Breast epithelium (tissue), 4 donors: ENCODE measurements at regions not wholly inside any gene's neighbourhood (a gene's known extent, or its start where the extent isn't known, plus 50 kb on each side); places are given as distances from the start of the nearest gene placed in this dataset.

Experiments used
- DNase-seq, 2 donors: peaks; one replicate each; pipeline ENCODE4 v3.0.0-alpha.2; 2019; ENCODE audit warnings: low spot score in 2 of 2
- H3K27ac ChIP-seq, 2 donors: fragments of 200-600 bp; sonication (generic) in 1 of 2; one replicate each; pipeline ENCODE4 v1.5.1; 2016 to 2019; ENCODE audit warnings: mild to moderate bottlenecking in 1 of 2
- H3K27me3 ChIP-seq, 2 donors: fragments of 200-600 bp; sonication (generic) in 1 of 2; one replicate each; pipeline versions ENCODE4 v1.5.1 to v1.6.0; 2017 to 2019; ENCODE audit warnings: control low read depth in 1 of 2, mild to moderate bottlenecking in 1 of 2
- H3K36me3 ChIP-seq: fragments of 200-600 bp; one replicate; pipeline ENCODE4 v1.5.1; 2019
- H3K4me1 ChIP-seq, 2 donors: fragments of 200-600 bp; sonication (generic); one replicate each; pipeline ENCODE4 v1.5.1; 2016 to 2019; ENCODE audit warnings: control low read depth in 1 of 2
- H3K4me3 ChIP-seq, 3 donors: fragments of 200-600 bp; sonication (generic); 1 replicate in 2 of 3; 2 replicates in 1 of 3; pipeline ENCODE4 v1.5.1; 2016 to 2019; ENCODE audit warnings: mild to moderate bottlenecking in 3 of 3, moderate library complexity in 2 of 3
- H3K9me3 ChIP-seq, 2 donors: fragments of 200-600 bp; sonication (generic) in 1 of 2; one replicate each; pipeline ENCODE4 v1.5.1; 2016 to 2019; ENCODE audit warnings: control low read depth in 1 of 2
- POLR2A ChIP-seq: fragments of 450-650 bp; IDR thresholded peaks from one replicate; pipeline ENCODE4 v1.6.1; 2016; ENCODE audit warnings: antibody characterized with exemption, mild to moderate bottlenecking, moderate library complexity
- POLR2AphosphoS5 ChIP-seq, 3 donors: sonication (generic); formaldehyde crosslinking; IDR thresholded peaks; one replicate each; pipeline ENCODE4 v1.6.1; 2017; ENCODE audit warnings: antibody characterized with exemption in 3 of 3
- intact Hi-C: fragments of 100-400 bp; cut with DNase I; formaldehyde crosslinking; loops from one replicate; pipeline ENCODE4 v1.15.1; 2023; ENCODE audit warnings: low total_unique reads
- TF ChIP-seq, protein P1 (sequence below), 3 donors: fragments of 450-650 bp; IDR thresholded peaks; one replicate each; pipeline ENCODE4 v1.5.1; 2016 to 2017; ENCODE audit warnings: antibody characterized with exemption in 3 of 3, mild to moderate bottlenecking in 3 of 3, moderate library complexity in 3 of 3

DNA sequence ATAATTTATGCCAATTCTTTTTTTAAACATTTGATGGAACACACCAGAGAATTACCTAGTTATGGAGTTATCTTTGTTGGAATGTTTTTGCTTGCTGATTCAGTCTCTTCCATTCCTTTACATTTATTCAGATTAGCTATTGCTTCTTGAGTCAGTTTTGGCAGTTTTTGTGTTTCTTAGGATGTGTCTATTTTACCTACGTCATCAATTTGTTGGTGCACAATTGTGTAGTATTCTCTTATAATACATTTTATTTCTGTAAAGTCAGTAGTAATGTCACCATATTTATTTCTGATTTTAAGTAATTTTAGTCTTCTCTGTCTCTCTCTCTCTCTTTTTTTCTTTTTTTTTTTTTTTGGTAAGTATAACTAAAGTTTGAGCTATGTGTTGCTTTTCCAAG lies 929.5 kb upstream of the RAG2 start:
- DNase-seq = no peak
- intact Hi-C loops = no loop called here
- Histone ChIP-seq H3K36me3 (no peaks in the 10 kb centered on the region), H3K4me1 (no peaks in the 10 kb centered on the region), H3K9me3 (peaks cover 8 to 9% of the 10 kb centered on the region in 2 donors), H3K4me3 (no peak overlapping the region), H3K27me3 (no peaks in the 10 kb centered on the region), H3K27ac (no peak overlapping the region)
- TF ChIP-seq POLR2AphosphoS5 (IDR thresholded peaks at IDR 0.05) (no peak), POLR2A (no peak)
- TF ChIP-seq, protein P1, sequence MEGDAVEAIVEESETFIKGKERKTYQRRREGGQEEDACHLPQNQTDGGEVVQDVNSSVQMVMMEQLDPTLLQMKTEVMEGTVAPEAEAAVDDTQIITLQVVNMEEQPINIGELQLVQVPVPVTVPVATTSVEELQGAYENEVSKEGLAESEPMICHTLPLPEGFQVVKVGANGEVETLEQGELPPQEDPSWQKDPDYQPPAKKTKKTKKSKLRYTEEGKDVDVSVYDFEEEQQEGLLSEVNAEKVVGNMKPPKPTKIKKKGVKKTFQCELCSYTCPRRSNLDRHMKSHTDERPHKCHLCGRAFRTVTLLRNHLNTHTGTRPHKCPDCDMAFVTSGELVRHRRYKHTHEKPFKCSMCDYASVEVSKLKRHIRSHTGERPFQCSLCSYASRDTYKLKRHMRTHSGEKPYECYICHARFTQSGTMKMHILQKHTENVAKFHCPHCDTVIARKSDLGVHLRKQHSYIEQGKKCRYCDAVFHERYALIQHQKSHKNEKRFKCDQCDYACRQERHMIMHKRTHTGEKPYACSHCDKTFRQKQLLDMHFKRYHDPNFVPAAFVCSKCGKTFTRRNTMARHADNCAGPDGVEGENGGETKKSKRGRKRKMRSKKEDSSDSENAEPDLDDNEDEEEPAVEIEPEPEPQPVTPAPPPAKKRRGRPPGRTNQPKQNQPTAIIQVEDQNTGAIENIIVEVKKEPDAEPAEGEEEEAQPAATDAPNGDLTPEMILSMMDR (IDR thresholded peaks at IDR 0.05) = no peak

DNA sequence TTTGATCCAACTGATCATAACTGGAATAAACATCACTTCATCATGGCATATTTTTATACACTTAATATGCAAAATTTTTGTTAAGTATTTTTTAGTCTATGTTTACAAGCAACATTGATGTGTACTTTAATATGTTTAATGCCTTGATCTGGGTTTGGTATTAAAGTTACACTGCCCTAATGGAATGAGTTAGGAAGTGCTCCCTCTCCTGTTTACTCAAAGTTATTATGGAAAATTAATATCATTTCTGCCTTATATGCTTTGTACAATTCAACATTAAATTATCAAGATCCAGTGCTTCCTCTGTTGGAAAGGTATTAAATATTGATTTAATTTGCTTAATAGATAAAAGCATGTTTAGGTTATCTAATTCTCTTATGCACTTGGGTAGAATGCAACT lies 927.3 kb upstream of the RAG2 start:
- Histone ChIP-seq H3K36me3 (no peaks in the 10 kb centered on the region), H3K9me3 (peaks cover 8 to 9% of the 10 kb centered on the region in 2 donors), H3K27me3 (no peaks in the 10 kb centered on the region), H3K4me1 (no peaks in the 10 kb centered on the region), H3K27ac (no peak overlapping the region), H3K4me3 (no peak overlapping the region)
- intact Hi-C loops = no loop called here
- DNase-seq = no peak
- TF ChIP-seq POLR2A (no peak), POLR2AphosphoS5 (IDR thresholded peaks at IDR 0.05) (no peak)
- TF ChIP-seq, protein P1 (IDR thresholded peaks at IDR 0.05) = no peak

- TF ChIP-seq POLR2A (no peak), POLR2AphosphoS5 (IDR thresholded peaks at IDR 0.05) (no peak)
- TF ChIP-seq, protein P1 (IDR thresholded peaks at IDR 0.05) = no peak
- Histone ChIP-seq H3K9me3 (no peaks in the 10 kb centered on the region), H3K27me3 (no peaks in the 10 kb centered on the region), H3K4me1 (no peaks in the 10 kb centered on the region), H3K27ac (no peak overlapping the region), H3K36me3 (no peaks in the 10 kb centered on the region), H3K4me3 (no peak overlapping the region)
- no peak for DNase-seq
- intact Hi-C loops = loop anchor here (10.0 kb wide), 1 partner anchor 1305 kb away; no protein-coding TSS in a partner anchor
Measured at GRCh38 chr11:37519781-37520180, 921.7 kb upstream of the RAG2 start.

- Histone ChIP-seq H3K9me3 (no peaks in the 10 kb centered on the region), H3K36me3 (no peaks in the 10 kb centered on the region), H3K4me3 (no peak overlapping the region), H3K27ac (no peak overlapping the region), H3K27me3 (no peaks in the 10 kb centered on the region), H3K4me1 (no peaks in the 10 kb centered on the region)
- no peak for DNase-seq
- intact Hi-C loops = loop anchor here (10.0 kb wide), 1 partner anchor 1313 kb away; no protein-coding TSS in a partner anchor
- TF ChIP-seq POLR2A (no peak), POLR2AphosphoS5 (IDR thresholded peaks at IDR 0.05) (no peak)
- TF ChIP-seq, protein P1 (IDR thresholded peaks at IDR 0.05) = no peak
Measured at GRCh38 chr11:37512156-37512780, 914.2 kb upstream of the RAG2 start.

DNA sequence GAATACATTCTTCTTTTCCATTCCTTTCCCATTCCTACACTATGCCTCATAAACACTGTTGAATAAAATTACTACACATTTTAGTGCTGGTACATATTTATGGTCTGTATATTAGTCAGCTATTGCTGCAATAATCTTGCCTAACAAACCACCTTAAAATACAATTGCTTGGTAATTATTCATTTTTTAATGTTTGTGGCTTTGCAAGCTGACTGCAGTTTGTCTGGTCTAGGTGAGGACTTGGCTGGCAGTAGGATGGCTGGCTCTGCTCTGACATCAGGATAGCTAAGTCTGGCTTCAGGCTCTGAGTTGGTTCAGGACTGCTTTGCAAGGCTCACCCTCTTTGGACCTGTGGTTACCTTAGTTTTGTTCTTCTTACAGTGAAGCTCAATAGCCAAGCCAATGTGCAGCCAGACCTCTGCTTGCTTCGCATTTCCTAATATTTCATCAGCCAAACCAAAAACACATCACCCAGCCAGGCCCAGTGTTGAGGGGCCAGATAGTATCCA lies 913.4 kb upstream of the RAG2 start:
- no peak for DNase-seq
- no peak for TF ChIP-seq POLR2A
- TF ChIP-seq, protein P1 (IDR thresholded peaks at IDR 0.05) = no peak
- no peak for TF ChIP-seq POLR2AphosphoS5 (IDR thresholded peaks at IDR 0.05)
- Histone ChIP-seq H3K4me3 (no peak overlapping the region), H3K4me1 (no peaks in the 10 kb centered on the region), H3K36me3 (no peaks in the 10 kb centered on the region), H3K27me3 (no peaks in the 10 kb centered on the region), H3K27ac (no peak overlapping the region), H3K9me3 (no peaks in the 10 kb centered on the region)
- intact Hi-C loops = loop anchor here (10.0 kb wide), 1 partner anchor 1313 kb away; no protein-coding TSS in a partner anchor
